22Rv1 (cell line): ENCODE measurements at regions not wholly inside any gene's neighbourhood (a gene's known extent, or its start where the extent isn't known, plus 50 kb on each side); places are given as distances from the start of the nearest gene placed in this dataset.

Experiments
- H3K27ac ChIP-seq: fragments of 450-650 bp; 2 replicates; pipeline ENCODE4 v1.5.1; 2017
- CTCF ChIP-seq: fragments of 450-650 bp; IDR thresholded peaks from 2 replicates; pipeline ENCODE4 v1.5.1; 2017; ENCODE audit warnings: mild to moderate bottlenecking
- ZFX ChIP-seq: fragments of 450-650 bp; IDR thresholded peaks from 2 replicates; pipeline ENCODE4 v1.6.1; 2017; ENCODE audit warnings: antibody characterized with exemption, borderline replicate concordance

- TF ChIP-seq CTCF (no peak), ZFX (no peak)
- no peak overlapping the region for H3K27ac ChIP-seq
These were observed 104.8 kb upstream of the NAV2 start for GRCh38 chr11:19607656-19608360.

GRCh38 chr11:19606856-19607655, 105.6 kb upstream of the NAV2 start:
- no peak for TF ChIP-seq ZFX
- no peak for TF ChIP-seq CTCF
- no peak overlapping the region for H3K27ac ChIP-seq

GRCh38 chr11:19605520-19606371, 106.9 kb upstream of the NAV2 start:
- no peak overlapping the region for H3K27ac ChIP-seq
- TF ChIP-seq ZFX (no peak), CTCF (no peak)

- no peak for TF ChIP-seq CTCF
- TF ChIP-seq ZFX = no peak
- no peak overlapping the region for H3K27ac ChIP-seq
These were observed 107.8 kb upstream of the NAV2 start for GRCh38 chr11:19604679-19605375.

- TF ChIP-seq ZFX (no peak), CTCF (no peak)
- no peak overlapping the region for H3K27ac ChIP-seq
These were observed 108.9 kb upstream of the NAV2 start for GRCh38 chr11:19603771-19604170.

- no peak overlapping the region for H3K27ac ChIP-seq
- no peak for TF ChIP-seq ZFX
- no peak for TF ChIP-seq CTCF
These were observed 109.7 kb upstream of the NAV2 start for GRCh38 chr11:19602891-19603290.
